SK-N-SH (cell line): ENCODE measurements at regions not wholly inside any gene's neighbourhood (a gene's known extent, or its start where the extent isn't known, plus 50 kb on each side); places are given as distances from the start of the nearest gene placed in this dataset.

ENCODE experiments used
- CHD2 ChIP-seq: fragments of 150-350 bp; IDR thresholded peaks from 2 replicates; pipeline ENCODE4 v1.6.1; 2018; ENCODE audit warnings: low read length; ENCODE audit not compliant: partially characterized antibody
- CTCF ChIP-seq: fragments of 200-600 bp; sonication (generic); IDR thresholded peaks from 2 replicates; pipeline ENCODE4 v1.6.1; 2017; ENCODE audit warnings: antibody characterized with exemption, mild to moderate bottlenecking, moderate library complexity
- EP300 ChIP-seq, 2 experiments: IDR thresholded peaks; 2 replicates each; pipeline versions ENCODE4 v1.4.0 to v1.6.1; 2012; ENCODE audit warnings: borderline replicate concordance in 1 of 2, low read depth in 1 of 2, low read length in 1 of 2
- EZH2phosphoT487 ChIP-seq: fragments of 200-600 bp; sonication (generic); IDR thresholded peaks from 2 replicates; pipeline ENCODE4 v1.6.1; 2017; ENCODE audit warnings: low read depth, mixed run types, mild to moderate bottlenecking, antibody characterized with exemption, moderate library complexity, borderline replicate concordance
- GABPA ChIP-seq: IDR thresholded peaks from 2 replicates; pipeline ENCODE4 v1.4.0; 2012; ENCODE audit warnings: low read depth, mild to moderate bottlenecking
- MAX ChIP-seq: IDR thresholded peaks from 2 replicates; pipeline ENCODE4 v1.4.0; 2012; ENCODE audit warnings: low read depth
- POLR2AphosphoS5 ChIP-seq: IDR thresholded peaks from 2 replicates; pipeline ENCODE4 v1.6.1; 2012; ENCODE audit warnings: low read depth, low read length
- RAD21 ChIP-seq: IDR thresholded peaks from 2 replicates; pipeline ENCODE4 v1.6.1; 2012; ENCODE audit warnings: mild to moderate bottlenecking, low read length
- REST ChIP-seq: IDR thresholded peaks from 2 replicates; pipeline ENCODE4 v1.6.1; 2012; ENCODE audit warnings: mild to moderate bottlenecking, low read depth, low read length, moderate library complexity
- SIN3A ChIP-seq: IDR thresholded peaks from 2 replicates; pipeline ENCODE4 v1.6.1; 2012; ENCODE audit warnings: low read depth, mild to moderate bottlenecking, low read length, moderate library complexity, borderline replicate concordance
- SMC3 ChIP-seq: IDR thresholded peaks from 2 replicates; pipeline ENCODE4 v1.6.1; 2012; ENCODE audit warnings: low read depth, low read length, improper control_type of control experiment
- TAF1 ChIP-seq: IDR thresholded peaks from 2 replicates; pipeline ENCODE4 v1.6.1; 2012; ENCODE audit warnings: low read depth, mild to moderate bottlenecking, low read length, moderate library complexity, borderline replicate concordance
- TCF12 ChIP-seq: IDR thresholded peaks from 2 replicates; pipeline ENCODE4 v1.4.0; 2012

GRCh38 chr14:57943541-57943940, 77.6 kb upstream of the SLC35F4 start:
- TF ChIP-seq EP300 (IDR thresholded peaks at IDR 0.05; ENCODE audit: borderline replicate concordance in 1 of 2, low read depth in 1 of 2, low read length in 1 of 2) = no peak
- no peak for TF ChIP-seq CTCF
- TF ChIP-seq RAD21 = no peak
- no peak for TF ChIP-seq SIN3A
- no peak for TF ChIP-seq TCF12
- no peak for TF ChIP-seq TAF1
- TF ChIP-seq EZH2phosphoT487 = no peak
- no peak for TF ChIP-seq POLR2AphosphoS5
- TF ChIP-seq REST = no peak
- TF ChIP-seq GABPA = no peak
- no peak for TF ChIP-seq SMC3
- TF ChIP-seq MAX = no peak
- TF ChIP-seq CHD2 = no peak
